H9 (cell line): ENCODE measurements at regions not wholly inside any gene's neighbourhood (a gene's known extent, or its start where the extent isn't known, plus 50 kb on each side); places are given as distances from the start of the nearest gene placed in this dataset.

ENCODE experiments used
- DNase-seq: peaks from one replicate; pipeline ENCODE4 v3.0.0-alpha.2; 2017
- H2AFZ ChIP-seq: one replicate; pipeline ENCODE4 v1.6.1; 2013; ENCODE audit warnings: mild to moderate bottlenecking, low read length, control low read depth, moderate library complexity
- H2AK5ac ChIP-seq: 2 replicates; pipeline ENCODE4 v1.6.1; 2013; ENCODE audit warnings: low read length, control low read depth, mixed read lengths; ENCODE audit not compliant: insufficient read length
- H2BK120ac ChIP-seq: one replicate; pipeline ENCODE4 v1.6.1; 2013; ENCODE audit warnings: low read depth, mild to moderate bottlenecking, low read length, control low read depth, inconsistent platforms; ENCODE audit not compliant: poor library complexity, severe bottlenecking
- H2BK12ac ChIP-seq: 2 replicates; pipeline ENCODE4 v1.6.1; 2013; ENCODE audit warnings: low read length, control low read depth, mixed read lengths, low read depth; ENCODE audit not compliant: insufficient read length
- H2BK15ac ChIP-seq: 2 replicates; pipeline ENCODE4 v1.6.1; 2013; ENCODE audit warnings: low read depth, low read length, control low read depth
- H2BK20ac ChIP-seq: one replicate; pipeline ENCODE4 v1.6.1; 2013; ENCODE audit warnings: low read depth, mild to moderate bottlenecking, low read length, control low read depth, inconsistent platforms; ENCODE audit not compliant: poor library complexity, severe bottlenecking
- H2BK5ac ChIP-seq: 2 replicates; pipeline ENCODE4 v1.6.1; 2013; ENCODE audit warnings: low read length, control low read depth, mixed read lengths; ENCODE audit not compliant: insufficient read length
- H3K14ac ChIP-seq: 2 replicates; pipeline ENCODE4 v1.6.1; 2013; ENCODE audit warnings: low read length, control low read depth; ENCODE audit not compliant: insufficient read depth
- H3K18ac ChIP-seq: 2 replicates; pipeline ENCODE4 v1.6.1; 2013; ENCODE audit warnings: low read depth, mild to moderate bottlenecking, mixed read lengths, low read length, control low read depth; ENCODE audit not compliant: insufficient read length
- H3K23ac ChIP-seq: 2 replicates; pipeline ENCODE4 v1.6.1; 2013; ENCODE audit warnings: low read length, control low read depth, mixed read lengths, low read depth; ENCODE audit not compliant: insufficient read length
- H3K23me2 ChIP-seq: 2 replicates; pipeline ENCODE4 v1.6.1; 2013; ENCODE audit warnings: low read depth, mild to moderate bottlenecking, mixed read lengths, low read length, control low read depth; ENCODE audit not compliant: insufficient read length, poor library complexity, severe bottlenecking
- H3K27ac ChIP-seq: 2 replicates; pipeline ENCODE4 v1.5.1; 2013; ENCODE audit warnings: low read length, control low read depth, mixed read lengths, low read depth; ENCODE audit not compliant: insufficient read length
- H3K27me3 ChIP-seq: 2 replicates; pipeline ENCODE4 v1.6.1; 2013; ENCODE audit warnings: low read length, control low read depth, inconsistent platforms; ENCODE audit not compliant: insufficient read depth
- H3K4ac ChIP-seq: 2 replicates; pipeline ENCODE4 v1.6.1; 2013; ENCODE audit warnings: low read depth, mild to moderate bottlenecking, control low read depth, inconsistent platforms, low read length, moderate library complexity
- H3K4me1 ChIP-seq: 2 replicates; pipeline ENCODE4 v1.6.1; 2013; ENCODE audit warnings: low read length, control low read depth, inconsistent platforms; ENCODE audit not compliant: insufficient read depth
- H3K4me2 ChIP-seq: 2 replicates; pipeline ENCODE4 v1.6.1; 2013; ENCODE audit warnings: low read length, control low read depth, mixed read lengths; ENCODE audit not compliant: insufficient read length, insufficient read depth
- H3K56ac ChIP-seq: 2 replicates; pipeline ENCODE4 v1.6.1; 2013; ENCODE audit warnings: low read depth, mild to moderate bottlenecking, mixed read lengths, low read length, control low read depth; ENCODE audit not compliant: insufficient read length
- H3K79me1 ChIP-seq: 2 replicates; pipeline ENCODE4 v1.6.1; 2013; ENCODE audit warnings: low read depth, mild to moderate bottlenecking, moderate library complexity, low read length, control low read depth, inconsistent platforms; ENCODE audit not compliant: insufficient read depth, poor library complexity, severe bottlenecking
- H3K79me2 ChIP-seq: 2 replicates; pipeline ENCODE4 v1.6.1; 2013; ENCODE audit warnings: low read length, control low read depth, inconsistent platforms; ENCODE audit not compliant: insufficient read depth
- H3K9ac ChIP-seq: 2 replicates; pipeline ENCODE4 v1.6.1; 2013; ENCODE audit warnings: low read length, control low read depth, mixed read lengths; ENCODE audit not compliant: insufficient read length; ENCODE audit errors: extremely low read depth
- H3K9me3 ChIP-seq: one replicate; pipeline ENCODE4 v1.6.1; 2013; ENCODE audit warnings: low read depth, low read length, inconsistent platforms; ENCODE audit not compliant: control insufficient read depth
- H3T11ph ChIP-seq: one replicate; pipeline ENCODE4 v1.6.1; 2013; ENCODE audit warnings: mild to moderate bottlenecking, low read length, control low read depth, inconsistent platforms
- H4K20me1 ChIP-seq: one replicate; pipeline ENCODE4 v1.6.1; 2013; ENCODE audit not compliant: control insufficient read depth, insufficient read length, insufficient read depth
- H4K5ac ChIP-seq: 2 replicates; pipeline ENCODE4 v1.6.1; 2013; ENCODE audit warnings: low read depth, mild to moderate bottlenecking, mixed read lengths, low read length, control low read depth; ENCODE audit not compliant: insufficient read length
- H4K8ac ChIP-seq: replicated peaks from 2 replicates; pipeline ENCODE4 v1.6.1; 2013; ENCODE audit warnings: low read length, control low read depth, mixed read lengths, low read depth; ENCODE audit not compliant: insufficient read length
- H4K91ac ChIP-seq: 2 replicates; pipeline ENCODE4 v1.6.1; 2013; ENCODE audit warnings: low read depth, mild to moderate bottlenecking, moderate library complexity, mixed read lengths, low read length, control low read depth; ENCODE audit not compliant: insufficient read length
- H3K27ac Mint-ChIP-seq, 3 experiments: 2 replicates in 2 of 3; 3 replicates in 1 of 3; pipeline ENCODE4 v1.8.0; 2020 to 2021; ENCODE audit warnings: mixed read lengths in 3 of 3, mild to moderate bottlenecking in 1 of 3, moderate library complexity in 1 of 3
- H3K27me3 Mint-ChIP-seq: 2 replicates; pipeline ENCODE4 v1.8.0; 2021; ENCODE audit warnings: low read depth, mild to moderate bottlenecking, moderate library complexity, mixed read lengths
- H3K36me3 Mint-ChIP-seq, 3 experiments: 2 replicates in 2 of 3; 3 replicates in 1 of 3; pipeline ENCODE4 v1.8.0; 2020 to 2021; ENCODE audit warnings: low read depth in 3 of 3, mixed read lengths in 3 of 3; ENCODE audit not compliant: insufficient read depth in 1 of 3
- H3K4me1 Mint-ChIP-seq, 2 experiments: 2 replicates each; pipeline ENCODE4 v1.8.0; 2020; ENCODE audit warnings: mixed read lengths in 2 of 2
- H3K4me3 Mint-ChIP-seq, 2 experiments: 2 replicates in 1 of 2; 3 replicates in 1 of 2; pipeline ENCODE4 v1.8.0; 2020 to 2021; ENCODE audit warnings: mild to moderate bottlenecking in 2 of 2, mixed read lengths in 2 of 2, moderate library complexity in 1 of 2
- H3K9me3 Mint-ChIP-seq, 2 experiments: 2 replicates in 1 of 2; 3 replicates in 1 of 2; pipeline ENCODE4 v1.8.0; 2020; ENCODE audit warnings: mild to moderate bottlenecking in 2 of 2, mixed read lengths in 2 of 2, moderate library complexity in 1 of 2
- CTCF ChIP-seq: fragments of 200-600 bp; sonication (generic); conservative IDR thresholded peaks from 3 replicates; pipeline ENCODE4 v1.8.0; 2021; ENCODE audit warnings: antibody characterized with exemption, mild to moderate bottlenecking
- WGBS: extraction: QIAGEN DNeasy Blood & Tissue Kit; methylation state at CpG from one replicate; pipeline ENCODE4 v1.1.7; 2013; ENCODE audit warnings: missing lambda C conversion rate, low lambda C conversion rate, mixed read lengths; ENCODE audit not compliant: insufficient read length; ENCODE audit errors: extremely low coverage; 5-methylcytosine and 5-hydroxymethylcytosine counted together

GRCh38 chr2:239586651-239587310 lies 186.0 kb upstream of the HDAC4 start:
- H3K14ac ChIP-seq, result no peak overlapping the region
- H3K18ac ChIP-seq, result no peak overlapping the region
- no peaks in the 10 kb centered on the region for H4K20me1 ChIP-seq
- no peak overlapping the region for H2AK5ac ChIP-seq
- H4K5ac ChIP-seq, result no peak overlapping the region
- no peaks in the 10 kb centered on the region for H3K9me3 ChIP-seq
- no peak overlapping the region for H2BK5ac ChIP-seq
- no peak overlapping the region for H4K91ac ChIP-seq
- H3K9ac ChIP-seq, result no peak overlapping the region
- Mint-ChIP-seq H3K9me3 (peaks cover 3 to 6% of the 10 kb centered on the region in 2 experiments; a peak in 4 of 5 replicates), H3K36me3 (peaks cover 0 to 2% (median 0%) of the 10 kb centered on the region in 3 experiments; a peak in 4 of 7 replicates), H3K4me3 (no peak overlapping the region), H3K27me3 (peaks cover 2% of the 10 kb centered on the region), H3K4me1 (peaks cover 16 to 20% of the 10 kb centered on the region in 2 experiments), H3K27ac (no peak overlapping the region)
- H2BK12ac ChIP-seq, result no peak overlapping the region
- H3T11ph ChIP-seq, result no peak overlapping the region
- no peak overlapping the region for H3K4ac ChIP-seq
- no peak overlapping the region for H4K8ac ChIP-seq
- no peak overlapping the region for H3K4me2 ChIP-seq
- H3K4me1 ChIP-seq, result no peaks in the 10 kb centered on the region
- H2BK20ac ChIP-seq, result no peak overlapping the region
- H3K27ac ChIP-seq, result no peak overlapping the region
- no CpG with 5 or more reads among the region's 22 CpGs for WGBS
- no peak overlapping the region for H3K56ac ChIP-seq
- no peaks in the 10 kb centered on the region for H3K27me3 ChIP-seq
- DNase-seq, result no peak
- no peak for TF ChIP-seq CTCF
- H2AFZ ChIP-seq, result no peak overlapping the region
- no peak overlapping the region for H2BK120ac ChIP-seq
- H3K79me2 ChIP-seq, result no peaks in the 10 kb centered on the region
- H2BK15ac ChIP-seq, result no peak overlapping the region
- H3K23ac ChIP-seq, result no peak overlapping the region
- no peaks in the 10 kb centered on the region for H3K79me1 ChIP-seq
- no peaks in the 10 kb centered on the region for H3K23me2 ChIP-seq
